GM12865 (cell line): ENCODE measurements at regions not wholly inside any gene's neighbourhood (a gene's known extent, or its start where the extent isn't known, plus 50 kb on each side); places are given as distances from the start of the nearest gene placed in this dataset.

Experiments
- DNase-seq: peaks from one replicate; pipeline ENCODE4 v3.0.0; 2010; ENCODE audit warnings: low read depth
- H3K4me3 ChIP-seq: 2 replicates; pipeline ENCODE4 v1.5.1; 2011; ENCODE audit warnings: mild to moderate bottlenecking, low read depth, low read length, control low read depth
- TF ChIP-seq, protein P1 (sequence below): IDR thresholded peaks from 2 replicates; pipeline ENCODE4 v1.5.1; 2011; ENCODE audit warnings: low read length, control low read depth, low read depth, inconsistent platforms; ENCODE audit not compliant: insufficient read depth; ENCODE audit errors: missing control alignments

GRCh38 chr13:103514619-103515018 lies 448.4 kb upstream of the SLC10A2 start:
- no peak for DNase-seq
- TF ChIP-seq, protein P1, sequence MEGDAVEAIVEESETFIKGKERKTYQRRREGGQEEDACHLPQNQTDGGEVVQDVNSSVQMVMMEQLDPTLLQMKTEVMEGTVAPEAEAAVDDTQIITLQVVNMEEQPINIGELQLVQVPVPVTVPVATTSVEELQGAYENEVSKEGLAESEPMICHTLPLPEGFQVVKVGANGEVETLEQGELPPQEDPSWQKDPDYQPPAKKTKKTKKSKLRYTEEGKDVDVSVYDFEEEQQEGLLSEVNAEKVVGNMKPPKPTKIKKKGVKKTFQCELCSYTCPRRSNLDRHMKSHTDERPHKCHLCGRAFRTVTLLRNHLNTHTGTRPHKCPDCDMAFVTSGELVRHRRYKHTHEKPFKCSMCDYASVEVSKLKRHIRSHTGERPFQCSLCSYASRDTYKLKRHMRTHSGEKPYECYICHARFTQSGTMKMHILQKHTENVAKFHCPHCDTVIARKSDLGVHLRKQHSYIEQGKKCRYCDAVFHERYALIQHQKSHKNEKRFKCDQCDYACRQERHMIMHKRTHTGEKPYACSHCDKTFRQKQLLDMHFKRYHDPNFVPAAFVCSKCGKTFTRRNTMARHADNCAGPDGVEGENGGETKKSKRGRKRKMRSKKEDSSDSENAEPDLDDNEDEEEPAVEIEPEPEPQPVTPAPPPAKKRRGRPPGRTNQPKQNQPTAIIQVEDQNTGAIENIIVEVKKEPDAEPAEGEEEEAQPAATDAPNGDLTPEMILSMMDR, result no peak
- no peak overlapping the region for H3K4me3 ChIP-seq

DNA sequence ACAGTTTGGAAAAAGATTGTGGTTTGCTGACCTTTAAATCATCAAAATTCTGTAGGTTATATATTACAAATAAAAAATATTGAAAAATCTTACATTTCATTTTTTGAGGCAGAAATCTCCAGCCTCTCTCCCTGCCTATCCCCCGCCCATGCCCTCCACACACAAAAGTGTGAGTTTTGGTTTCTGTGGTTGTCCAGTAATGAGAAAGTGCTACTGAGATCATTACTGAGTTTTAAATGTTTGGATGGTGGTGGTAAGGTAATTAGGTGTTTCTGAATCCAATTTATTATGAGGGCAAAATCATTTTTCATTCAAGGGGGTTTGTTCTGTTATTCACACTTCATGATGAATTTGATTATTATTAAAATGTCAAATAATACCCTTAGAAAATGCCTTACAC lies 448.0 kb upstream of the SLC10A2 start:
- DNase-seq, result no peak

DNA sequence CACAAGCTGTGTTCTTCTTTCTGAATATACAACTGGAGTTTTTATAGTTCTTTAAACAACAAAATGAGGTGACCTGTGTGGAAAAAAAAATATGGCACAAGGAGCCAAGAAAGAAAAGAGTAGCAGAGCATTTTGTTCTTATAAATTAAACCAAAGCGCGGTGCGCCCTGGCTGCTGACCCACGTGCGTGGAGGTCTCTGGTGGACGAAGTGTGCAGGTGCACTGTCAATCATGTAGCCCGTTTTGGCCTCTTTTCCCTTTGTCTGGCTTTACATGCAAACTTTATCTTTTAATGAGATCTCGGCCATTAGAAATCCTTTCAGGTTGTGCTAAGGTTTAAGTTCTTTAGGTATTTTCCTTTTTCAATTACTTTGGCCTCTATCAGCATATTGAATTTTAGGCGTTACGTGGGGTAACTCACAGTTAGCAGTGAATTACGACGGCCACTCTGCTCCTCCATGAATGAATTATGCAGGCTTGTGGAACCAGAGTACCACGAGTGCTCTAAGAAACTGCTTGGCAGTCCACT lies 443.9 kb upstream of the SLC10A2 start:
- TF ChIP-seq, protein P1, result no peak
- H3K4me3 ChIP-seq, result no peak overlapping the region
- no peak for DNase-seq

More for the DNA sequence above, 448.0 kb upstream of the SLC10A2 start:
- no peak overlapping the region for H3K4me3 ChIP-seq
- TF ChIP-seq, protein P1, result no peak

DNA sequence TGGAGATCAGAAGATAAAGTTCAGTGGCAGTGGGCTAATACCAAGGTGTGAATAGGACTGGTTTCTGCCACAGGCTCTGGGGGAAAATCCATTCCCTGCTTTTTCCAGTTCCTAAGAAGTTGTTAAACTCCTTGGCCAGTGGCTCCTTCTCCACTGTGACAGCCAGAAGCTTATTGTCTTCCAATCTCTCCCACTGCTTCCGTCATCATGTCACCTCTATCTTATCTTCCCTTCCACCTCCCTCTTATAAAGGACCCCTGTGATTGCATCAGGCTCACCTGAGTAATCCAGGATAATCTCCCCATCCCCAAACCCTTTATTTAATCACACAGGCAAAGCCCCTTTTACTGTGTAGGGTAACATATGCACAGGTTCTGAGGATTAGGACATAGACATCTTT lies 431.2 kb upstream of the SLC10A2 start:
- no peak overlapping the region for H3K4me3 ChIP-seq
- TF ChIP-seq, protein P1, result no peak
- no peak for DNase-seq

GRCh38 chr13:103487841-103488240 lies 421.6 kb upstream of the SLC10A2 start:
- DNase-seq, result no peak
- H3K4me3 ChIP-seq, result no peak overlapping the region
- TF ChIP-seq, protein P1, result no peak

- TF ChIP-seq, protein P1, result no peak
- DNase-seq, result no peak
These were observed 406.9 kb upstream of the SLC10A2 start for GRCh38 chr13:103473081-103473480.

DNA sequence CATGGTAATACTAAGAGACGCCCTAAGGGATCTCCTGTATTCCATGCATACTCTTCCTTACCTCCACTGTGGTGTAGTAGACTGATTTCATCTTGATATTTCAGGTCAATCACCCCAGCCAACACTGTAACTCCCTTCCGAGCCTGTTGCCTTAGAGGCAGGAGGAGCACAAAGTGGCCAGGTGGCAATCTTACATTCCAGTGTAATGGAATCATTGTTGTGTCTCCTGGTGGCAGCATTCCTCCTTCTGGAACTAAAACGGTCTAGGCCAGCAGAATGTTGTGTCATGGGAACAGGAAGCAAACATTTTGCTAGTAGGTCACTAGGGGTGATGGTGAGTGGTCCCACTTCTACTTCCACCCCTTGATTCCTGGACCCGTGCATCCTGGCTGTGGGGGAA lies 405.7 kb upstream of the SLC10A2 start:
- no peak overlapping the region for H3K4me3 ChIP-seq
- no peak for DNase-seq
- TF ChIP-seq, protein P1, result no peak

More at GRCh38 chr13:103473081-103473480, 406.9 kb upstream of the SLC10A2 start:
- no peak overlapping the region for H3K4me3 ChIP-seq
